Neural crest cell (in vitro differentiated cells): ENCODE measurements at regions not wholly inside any gene's neighbourhood (a gene's known extent, or its start where the extent isn't known, plus 50 kb on each side); places are given as distances from the start of the nearest gene placed in this dataset.
A peak's percentile ranks its signal among the peaks of the same experiment; 100 is the strongest.
"Not testable (repeated sequence)": the region's sequence is repeated elsewhere in the genome, so short reads cannot be mapped to it uniquely, and the experiment has no call there.

ENCODE experiments used
- DNase-seq: peaks from one replicate; pipeline ENCODE4 v3.0.0; 2021; ENCODE audit warnings: low read depth, mixed read lengths, low spot score
- H3K27ac Mint-ChIP-seq: one replicate; pipeline ENCODE4 v1.8.0; 2021; ENCODE audit warnings: mild to moderate bottlenecking, mixed read lengths; ENCODE audit not compliant: unreplicated experiment
- H3K27me3 Mint-ChIP-seq: 2 replicates; pipeline ENCODE4 v1.8.0; 2021; ENCODE audit warnings: low read depth, mild to moderate bottlenecking, mixed read lengths
- H3K36me3 Mint-ChIP-seq: 2 replicates; pipeline ENCODE4 v1.8.0; 2021; ENCODE audit warnings: low read depth, mild to moderate bottlenecking, mixed read lengths
- H3K4me1 Mint-ChIP-seq: 2 replicates; pipeline ENCODE4 v1.8.0; 2021; ENCODE audit warnings: mixed read lengths
- H3K4me3 Mint-ChIP-seq: one replicate; pipeline ENCODE4 v1.8.0; 2021; ENCODE audit warnings: mild to moderate bottlenecking, mixed read lengths
- H3K9me3 Mint-ChIP-seq: 2 replicates; pipeline ENCODE4 v1.8.0; 2021; ENCODE audit warnings: mixed read lengths
- TF ChIP-seq, protein P1 (sequence below): fragments of 200-600 bp; sonication (generic); conservative IDR thresholded peaks from 2 replicates; pipeline ENCODE4 v1.5.0; 2021; ENCODE audit warnings: antibody characterized with exemption, mild to moderate bottlenecking

- peak overlapping the region; percentile 61 for H3K27ac Mint-ChIP-seq
- peaks cover 26% of the 10 kb centered on the region for H3K4me1 Mint-ChIP-seq
- H3K36me3 Mint-ChIP-seq = peaks cover 3% of the 10 kb centered on the region
- H3K27me3 Mint-ChIP-seq = no peaks in the 10 kb centered on the region
- H3K9me3 Mint-ChIP-seq = no peaks in the 10 kb centered on the region
- DNase-seq = no peak
- H3K4me3 Mint-ChIP-seq = peak overlapping the region; percentile 14
- TF ChIP-seq, protein P1, sequence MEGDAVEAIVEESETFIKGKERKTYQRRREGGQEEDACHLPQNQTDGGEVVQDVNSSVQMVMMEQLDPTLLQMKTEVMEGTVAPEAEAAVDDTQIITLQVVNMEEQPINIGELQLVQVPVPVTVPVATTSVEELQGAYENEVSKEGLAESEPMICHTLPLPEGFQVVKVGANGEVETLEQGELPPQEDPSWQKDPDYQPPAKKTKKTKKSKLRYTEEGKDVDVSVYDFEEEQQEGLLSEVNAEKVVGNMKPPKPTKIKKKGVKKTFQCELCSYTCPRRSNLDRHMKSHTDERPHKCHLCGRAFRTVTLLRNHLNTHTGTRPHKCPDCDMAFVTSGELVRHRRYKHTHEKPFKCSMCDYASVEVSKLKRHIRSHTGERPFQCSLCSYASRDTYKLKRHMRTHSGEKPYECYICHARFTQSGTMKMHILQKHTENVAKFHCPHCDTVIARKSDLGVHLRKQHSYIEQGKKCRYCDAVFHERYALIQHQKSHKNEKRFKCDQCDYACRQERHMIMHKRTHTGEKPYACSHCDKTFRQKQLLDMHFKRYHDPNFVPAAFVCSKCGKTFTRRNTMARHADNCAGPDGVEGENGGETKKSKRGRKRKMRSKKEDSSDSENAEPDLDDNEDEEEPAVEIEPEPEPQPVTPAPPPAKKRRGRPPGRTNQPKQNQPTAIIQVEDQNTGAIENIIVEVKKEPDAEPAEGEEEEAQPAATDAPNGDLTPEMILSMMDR = no peak
Measured at GRCh38 chr12:105507311-105508038, 177.0 kb downstream of the C12orf75 start.

GRCh38 chr12:105508096-105508495 is 177.6 kb downstream of the C12orf75 start:
- Mint-ChIP-seq H3K4me1 (peaks cover 26% of the 10 kb centered on the region), H3K4me3 (no peak overlapping the region), H3K9me3 (no peaks in the 10 kb centered on the region), H3K27me3 (no peaks in the 10 kb centered on the region), H3K36me3 (peaks cover 3% of the 10 kb centered on the region), H3K27ac (no peak overlapping the region)
- no peak for DNase-seq
- TF ChIP-seq, protein P1 = no peak

DNA sequence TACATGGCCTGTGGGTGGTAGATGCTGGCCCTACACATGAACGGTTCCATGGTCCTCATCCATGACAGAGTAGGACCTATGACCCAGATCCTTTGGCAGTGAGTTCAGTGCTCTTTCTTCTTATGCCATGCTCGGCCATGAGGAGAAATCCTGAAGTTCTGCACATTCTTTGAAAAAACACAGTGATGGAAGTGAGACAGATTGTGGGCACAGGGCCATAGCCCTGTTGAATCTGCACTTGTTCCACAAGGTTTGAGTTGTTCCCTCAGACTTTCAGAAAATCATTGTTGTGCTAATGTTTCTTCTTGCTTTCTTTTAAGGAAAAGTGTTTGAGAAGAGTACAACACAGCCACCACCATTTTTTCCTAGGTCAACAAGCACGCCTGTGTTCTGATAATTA is 180.0 kb downstream of the C12orf75 start:
- H3K9me3 Mint-ChIP-seq = no peaks in the 10 kb centered on the region
- H3K4me3 Mint-ChIP-seq = no peak overlapping the region
- H3K27ac Mint-ChIP-seq = no peak overlapping the region
- no peaks in the 10 kb centered on the region for H3K27me3 Mint-ChIP-seq
- TF ChIP-seq, protein P1 = no peak
- no peak for DNase-seq
- no peaks in the 10 kb centered on the region for H3K36me3 Mint-ChIP-seq
- peaks cover 26% of the 10 kb centered on the region for H3K4me1 Mint-ChIP-seq

DNA sequence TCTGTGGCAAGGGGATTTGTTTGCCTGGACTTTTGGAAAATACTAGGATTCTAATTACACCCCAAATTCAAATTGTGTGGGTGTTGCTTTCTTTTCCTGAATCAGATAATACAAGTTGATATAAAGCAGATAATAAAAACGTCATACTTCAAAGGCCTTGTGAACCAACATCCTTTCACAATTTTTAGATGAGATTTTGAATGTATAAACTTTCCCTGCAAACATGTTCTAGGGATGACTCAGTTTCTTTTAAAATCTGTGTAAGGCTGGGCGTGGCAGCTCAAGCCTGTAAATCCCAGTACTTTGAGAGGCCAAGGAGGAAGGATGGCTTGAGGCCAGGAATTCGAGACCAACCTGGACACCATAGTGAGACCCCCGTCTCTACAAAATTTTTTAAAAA is 182.4 kb downstream of the C12orf75 start:
- H3K27ac Mint-ChIP-seq, DNase-seq, H3K27me3 Mint-ChIP-seq, H3K4me3 Mint-ChIP-seq, H3K9me3 Mint-ChIP-seq, H3K36me3 Mint-ChIP-seq, H3K4me1 Mint-ChIP-seq: not testable (repeated sequence)

GRCh38 chr12:105522166-105522825 is 191.8 kb downstream of the C12orf75 start:
- no peaks in the 10 kb centered on the region for H3K27me3 Mint-ChIP-seq
- no peak for DNase-seq
- H3K27ac Mint-ChIP-seq = no peak overlapping the region
- peaks cover 19% of the 10 kb centered on the region for H3K4me1 Mint-ChIP-seq
- H3K9me3 Mint-ChIP-seq = peaks cover 7% of the 10 kb centered on the region
- TF ChIP-seq, protein P1 = no peak
- H3K4me3 Mint-ChIP-seq = no peak overlapping the region
- peaks cover 3% of the 10 kb centered on the region for H3K36me3 Mint-ChIP-seq
